Endothelial cell of umbilical vein (primary cell): ENCODE measurements at regions not wholly inside any gene's neighbourhood (a gene's known extent, or its start where the extent isn't known, plus 50 kb on each side); places are given as distances from the start of the nearest gene placed in this dataset.

Experiments
- GATA2 ChIP-seq: IDR thresholded peaks from 2 replicates; pipeline ENCODE4 v1.7.0; 2011; ENCODE audit warnings: low read depth, mild to moderate bottlenecking, moderate library complexity, mixed read lengths, low read length; ENCODE audit not compliant: insufficient read length, insufficient read depth
- MAX ChIP-seq: IDR thresholded peaks from 2 replicates; pipeline ENCODE4 v1.6.1; 2011; ENCODE audit not compliant: insufficient read depth, insufficient read length
- POLR2A ChIP-seq: IDR thresholded peaks from 2 replicates; pipeline ENCODE4 v1.6.1; 2012; ENCODE audit warnings: low read depth, mild to moderate bottlenecking, control low read depth, low read length

DNA sequence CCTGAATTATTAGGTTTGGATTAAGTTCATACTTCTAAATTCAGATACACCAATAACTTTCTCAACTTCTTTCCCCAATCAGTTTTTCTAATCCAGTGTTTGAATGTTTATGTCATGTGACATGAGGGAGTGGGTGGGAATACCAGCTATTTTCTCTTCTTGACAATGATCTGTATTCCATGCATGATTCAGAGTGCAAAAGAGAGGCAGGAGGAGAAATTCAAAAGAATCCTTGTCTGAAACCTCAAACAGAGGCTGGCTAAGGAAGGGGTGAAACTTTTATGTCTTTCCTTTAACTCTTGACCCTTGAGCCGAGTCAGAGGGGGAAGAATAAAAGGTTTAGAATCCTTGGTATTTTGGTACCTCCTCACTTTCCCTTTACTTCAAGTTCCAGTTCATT, 544.7 kb downstream of the SPRY1 start:
- TF ChIP-seq GATA2: no peak
- no peak for TF ChIP-seq MAX
- no peak for TF ChIP-seq POLR2A
